Iris pigment epithelial cell (primary cell): ENCODE measurements at regions not wholly inside any gene's neighbourhood (a gene's known extent, or its start where the extent isn't known, plus 50 kb on each side); places are given as distances from the start of the nearest gene placed in this dataset.

ENCODE experiments used
- DNase-seq: peaks from one replicate; pipeline ENCODE4 v3.0.0-alpha.2; 2011; ENCODE audit warnings: low read depth

- no peak for DNase-seq
These were observed 652.4 kb downstream of the PLPP3 start for GRCh38 chr1:55926906-55927471.

DNA sequence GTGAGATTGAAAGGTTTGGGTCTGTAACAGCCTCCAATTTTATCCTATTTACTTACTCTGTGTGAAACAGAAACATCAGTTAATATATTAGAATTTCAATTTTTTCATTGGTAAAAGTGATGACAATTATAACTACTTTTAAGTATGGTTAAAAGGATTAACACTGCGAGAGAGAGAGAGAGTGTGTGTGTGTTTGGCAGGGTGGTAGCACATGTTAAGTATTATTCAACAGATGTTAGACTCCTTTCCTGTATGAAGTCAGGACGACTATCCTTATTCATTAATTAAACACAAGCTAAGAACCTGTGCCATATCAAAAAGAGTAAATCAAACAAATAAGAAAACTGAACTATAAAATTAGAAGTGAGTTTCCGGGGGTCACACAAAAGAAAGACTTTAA is 662.5 kb downstream of the PLPP3 start:
- no peak for DNase-seq

DNA sequence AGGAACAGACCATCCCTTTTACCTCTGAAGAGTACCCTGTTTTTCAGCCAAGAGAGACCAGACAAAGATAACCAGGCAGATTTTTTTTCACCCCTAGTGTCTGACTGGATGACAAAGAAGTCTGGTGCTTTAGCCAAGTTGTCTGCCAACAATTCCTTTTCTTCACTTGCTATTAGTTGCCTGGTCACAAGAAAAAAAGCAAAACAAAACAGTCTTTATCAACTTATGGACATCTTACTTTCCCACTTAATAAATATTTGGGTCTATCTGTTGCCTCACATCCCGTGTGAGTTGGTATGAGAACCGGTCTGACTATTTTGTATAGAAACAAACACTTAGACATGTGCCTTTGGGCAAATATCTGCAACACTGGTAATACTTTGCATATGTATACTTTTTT is 662.9 kb downstream of the PLPP3 start:
- DNase-seq, result peak; percentile 30

DNA sequence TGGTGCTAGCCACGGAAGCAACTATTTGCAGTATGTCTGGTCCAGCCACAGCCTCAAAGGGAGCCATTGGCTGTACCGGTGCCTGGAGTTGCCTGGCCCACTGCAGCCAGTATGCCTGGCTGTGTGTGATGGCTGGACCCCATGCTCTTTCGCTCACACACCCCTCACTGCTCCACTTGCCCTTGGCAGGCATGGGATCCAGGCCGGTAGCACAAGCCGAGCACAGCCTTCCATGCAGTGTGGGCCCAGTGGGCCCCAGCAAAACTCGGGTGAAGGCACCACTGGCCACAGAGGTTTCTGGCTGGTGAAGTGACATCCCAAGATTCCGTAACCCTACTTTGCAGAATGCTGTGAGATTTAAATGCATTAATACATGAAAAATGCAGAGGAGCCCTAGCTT is 665.8 kb downstream of the PLPP3 start:
- DNase-seq, result no peak

DNA sequence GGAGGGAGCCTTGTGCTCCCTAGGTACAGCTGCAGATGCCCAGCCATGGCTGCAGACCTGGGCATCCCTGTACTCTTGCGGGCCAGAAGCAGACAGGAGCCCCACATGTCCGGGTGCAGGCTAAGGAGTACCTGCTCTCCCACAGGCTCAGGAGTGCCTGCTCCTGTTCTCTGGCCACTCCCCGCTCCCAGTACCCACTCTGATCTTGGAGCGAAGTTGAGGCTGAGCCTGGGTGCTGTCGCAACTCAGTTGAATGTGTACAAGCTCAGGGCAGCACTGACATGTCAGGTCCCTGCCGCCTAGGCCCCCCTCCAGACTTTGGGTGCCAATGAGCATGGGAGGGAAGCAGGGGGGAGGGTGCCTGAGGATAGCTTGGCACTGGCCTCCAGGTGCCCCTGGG is 666.9 kb downstream of the PLPP3 start:
- DNase-seq, result no peak

- no peak for DNase-seq
These were observed 674.8 kb downstream of the PLPP3 start for GRCh38 chr1:55904541-55904940.

DNA sequence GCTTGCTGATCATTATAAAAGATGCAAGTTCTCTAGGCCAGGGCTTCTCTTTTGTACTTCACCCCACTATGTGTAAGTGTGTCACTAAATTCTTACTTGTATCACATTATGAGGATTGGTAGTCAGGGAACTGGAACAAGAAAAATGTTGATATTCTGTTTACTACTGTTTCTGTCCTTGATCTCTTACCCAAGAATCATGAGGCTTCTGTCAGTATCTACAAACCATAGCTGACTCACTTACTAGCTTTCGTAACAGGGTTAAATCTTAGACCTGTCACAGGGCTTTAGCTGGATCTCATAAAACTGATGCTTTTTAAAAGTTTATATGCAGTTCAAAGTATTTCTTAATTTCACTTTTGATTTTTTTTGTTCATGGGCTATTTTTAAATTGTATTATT is 681.2 kb downstream of the PLPP3 start:
- DNase-seq, result peak; percentile 94

- no peak for DNase-seq
These were observed 681.0 kb upstream of the USP24 start for GRCh38 chr1:55896210-55896609.

- DNase-seq, result peak; percentile 32
These were observed 679.4 kb upstream of the USP24 start for GRCh38 chr1:55894521-55894920.

- peak; percentile 80 for DNase-seq
These were observed 678.0 kb upstream of the USP24 start for GRCh38 chr1:55893155-55893554.

GRCh38 chr1:55888685-55889317 is 673.6 kb upstream of the USP24 start:
- no peak for DNase-seq

GRCh38 chr1:55886856-55887712 is 671.9 kb upstream of the USP24 start:
- DNase-seq, result no peak

DNA sequence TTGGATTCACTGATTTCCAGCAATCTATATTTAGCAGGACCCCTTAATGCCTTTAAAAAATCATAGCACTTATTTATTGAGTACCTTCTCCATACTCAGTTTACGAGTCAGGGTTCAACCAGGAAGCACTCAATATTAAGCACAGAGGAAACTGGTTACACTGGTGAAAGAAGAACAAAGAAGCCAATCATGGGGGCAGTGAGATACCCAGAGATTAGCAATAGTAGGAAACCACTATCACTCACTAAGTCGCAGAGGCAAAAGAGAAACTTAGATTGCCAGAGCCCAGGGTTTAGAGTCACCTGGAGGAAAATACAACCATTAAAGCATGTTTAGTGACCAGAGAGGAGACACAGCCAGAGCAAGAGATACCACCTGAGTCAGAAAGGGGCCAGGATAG is 670.5 kb upstream of the USP24 start:
- DNase-seq, result no peak

DNA sequence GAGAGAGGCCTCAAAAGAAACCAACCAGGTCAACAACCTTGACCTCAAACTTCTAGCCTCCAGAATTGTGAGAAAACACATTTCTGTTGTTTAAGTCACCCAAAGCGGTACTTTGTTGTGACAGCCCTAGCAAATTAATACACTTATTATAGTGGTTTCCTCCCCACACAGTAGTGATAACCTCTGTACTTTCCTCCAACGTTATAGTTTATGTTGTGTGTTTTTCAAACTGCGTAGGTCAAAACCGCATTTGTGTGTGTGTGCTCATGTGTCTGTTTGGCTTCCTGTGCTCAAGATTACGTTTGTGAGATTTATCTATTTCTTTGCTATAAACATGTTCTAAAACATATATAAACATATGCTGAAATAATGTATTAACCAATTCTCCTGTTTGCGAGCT is 667.8 kb upstream of the USP24 start:
- DNase-seq, result peak; percentile 12

- DNase-seq, result no peak
These were observed 664.2 kb upstream of the USP24 start for GRCh38 chr1:55879346-55879745.

- DNase-seq, result no peak
These were observed 662.5 kb upstream of the USP24 start for GRCh38 chr1:55877437-55878232.

DNA sequence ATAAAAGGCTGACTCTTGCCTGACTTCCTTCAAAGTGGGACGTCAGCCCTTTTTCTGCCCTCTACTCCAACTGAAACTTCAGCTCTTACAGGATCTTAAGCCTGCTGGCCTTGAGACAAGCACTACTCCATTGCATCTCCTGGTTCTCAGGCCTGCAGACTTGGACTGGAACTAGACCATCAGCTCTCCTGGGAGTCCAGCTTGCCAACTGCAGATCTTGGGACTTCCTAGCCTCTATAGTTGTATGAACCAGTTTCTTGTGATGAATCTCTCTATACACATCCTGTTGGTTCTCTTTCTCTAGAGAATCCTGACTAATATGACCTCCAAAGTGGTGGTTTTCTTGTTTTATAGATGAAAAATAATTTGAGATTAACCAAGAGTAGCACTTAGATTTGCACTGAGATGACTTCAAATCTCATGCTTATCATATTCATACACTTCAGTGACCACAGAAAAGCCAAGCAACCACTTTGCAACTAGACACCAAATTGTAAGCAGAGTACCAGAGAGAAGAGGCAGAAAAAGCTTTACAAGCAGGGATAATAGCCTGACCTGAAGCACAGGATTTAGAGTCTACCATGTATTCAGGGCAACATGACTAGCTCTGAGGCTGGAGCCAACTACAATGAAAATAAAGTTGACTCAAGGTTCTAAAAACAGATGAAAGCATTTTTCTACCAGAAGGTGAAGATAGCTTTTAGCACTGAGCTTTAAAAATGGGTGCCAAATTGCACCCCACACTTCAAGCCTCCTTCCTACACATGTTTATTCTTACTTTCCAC is 661.3 kb upstream of the USP24 start:
- DNase-seq, result no peak

GRCh38 chr1:55870106-55870505 is 654.9 kb upstream of the USP24 start:
- DNase-seq, result no peak

- DNase-seq, result no peak
These were observed 653.9 kb upstream of the USP24 start for GRCh38 chr1:55869065-55869464.

GRCh38 chr1:55868026-55868425 is 652.9 kb upstream of the USP24 start:
- peak; percentile 30 for DNase-seq

DNA sequence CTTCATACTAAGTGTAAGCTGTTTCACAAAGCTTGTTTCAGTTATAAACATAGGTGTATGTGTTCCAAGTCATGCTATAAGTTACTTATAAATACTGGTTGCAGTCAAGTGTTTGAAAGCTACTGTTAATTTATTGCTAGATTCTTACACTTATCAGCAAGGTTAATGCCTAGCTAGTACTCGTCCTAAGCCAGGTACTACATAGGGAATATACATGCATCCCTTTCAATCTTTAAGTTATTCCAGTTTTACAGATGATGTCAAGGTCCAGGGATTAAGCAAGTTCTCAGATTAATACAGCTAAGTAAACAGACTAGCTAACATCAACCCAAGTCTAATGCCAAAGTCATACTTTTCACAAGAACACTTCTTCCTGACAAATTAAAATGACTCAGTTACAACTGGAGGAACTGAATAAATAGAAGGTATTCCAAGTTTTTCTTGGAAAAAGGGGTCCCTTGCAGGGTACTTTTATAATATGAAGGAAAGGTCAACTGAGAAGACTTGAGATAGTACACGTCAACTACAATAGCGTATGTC is 652.2 kb upstream of the USP24 start:
- no peak for DNase-seq
